Left lung (tissue), 4 donors: ENCODE measurements at regions not wholly inside any gene's neighbourhood (a gene's known extent, or its start where the extent isn't known, plus 50 kb on each side); places are given as distances from the start of the nearest gene placed in this dataset.

Experiments
- ATAC-seq: fragments of 200-7000 bp; cut with Tn5 transposase; one replicate; pipeline ENCODE4 v1.9.1; 2020; ENCODE audit warnings: moderate library complexity
- DNase-seq, 4 donors: peaks; one replicate each; pipeline ENCODE4 v3.0.0-alpha.2; 2013 to 2020
- H3K27ac ChIP-seq, 2 donors: fragments of 200-600 bp; sonication (generic) in 1 of 2; one replicate each; pipeline versions ENCODE4 v1.5.0 to v1.8.0; 2020 to 2021
- H3K27me3 ChIP-seq, 2 donors: fragments of 200-600 bp; sonication (generic) in 1 of 2; one replicate each; pipeline versions ENCODE4 v1.5.0 to v1.8.0; 2020 to 2021
- H3K36me3 ChIP-seq, 2 donors: fragments of 200-600 bp; sonication (generic) in 1 of 2; one replicate each; pipeline versions ENCODE4 v1.5.0 to v1.8.0; 2020 to 2021
- H3K4me1 ChIP-seq, 2 donors: fragments of 200-600 bp; one replicate each; pipeline ENCODE4 v1.8.0; 2021
- H3K4me3 ChIP-seq, 2 donors: fragments of 200-600 bp; sonication (generic) in 1 of 2; one replicate each; pipeline versions ENCODE4 v1.5.0 to v1.8.0; 2020 to 2021; ENCODE audit warnings: mild to moderate bottlenecking in 1 of 2
- H3K9me3 ChIP-seq, 2 donors: fragments of 200-600 bp; sonication (generic) in 1 of 2; one replicate each; pipeline versions ENCODE4 v1.5.0 to v1.8.0; 2020 to 2021
- CTCF ChIP-seq, 2 donors: fragments of 200-600 bp; sonication (generic) in 1 of 2; IDR thresholded peaks; one replicate each; pipeline versions ENCODE4 v1.5.0 to v1.8.0; 2021; ENCODE audit warnings: antibody characterized with exemption in 2 of 2
- intact Hi-C, 2 donors: fragments of 100-400 bp; cut with DNase I; formaldehyde crosslinking; loops; one replicate each; pipeline versions ENCODE4 v1.11.2 to v1.14.2; 2022
- donor health status: DM: no; HTN: yes; CAD: no.
- donor health status: DM: no; HTN: no; CAD: no.

GRCh38 chr5:104951829-104952228, 1389.2 kb upstream of the NUDT12 start:
- Histone ChIP-seq H3K4me1 (no peaks in the 10 kb centered on the region), H3K27ac (no peak overlapping the region), H3K27me3 (no peaks in the 10 kb centered on the region), H3K9me3 (peaks cover 0 to 9% of the 10 kb centered on the region in 2 donors), H3K36me3 (no peaks in the 10 kb centered on the region), H3K4me3 (no peak overlapping the region)
- intact Hi-C loops = no loop called here
- ATAC-seq (no peak), DNase-seq (no peak)
- TF ChIP-seq CTCF (IDR thresholded peaks at IDR 0.05) = no peak

- DNase-seq (no peak), ATAC-seq (no peak)
- H3K36me3 ChIP-seq = no peaks in the 10 kb centered on the region
- TF ChIP-seq CTCF (IDR thresholded peaks at IDR 0.05) = no peak
- peaks cover 0 to 9% of the 10 kb centered on the region in 2 donors for H3K9me3 ChIP-seq
- H3K27me3 ChIP-seq = no peaks in the 10 kb centered on the region
- intact Hi-C loops = no loop called here
- no peaks in the 10 kb centered on the region for H3K4me1 ChIP-seq
- no peak overlapping the region for H3K27ac ChIP-seq
- H3K4me3 ChIP-seq = no peak overlapping the region
Observed at GRCh38 chr5:104947076-104947475, 1384.5 kb upstream of the NUDT12 start.

GRCh38 chr5:104942735-104943134, 1380.1 kb upstream of the NUDT12 start:
- intact Hi-C loops = no loop called here
- no peak for DNase-seq
- no peaks in the 10 kb centered on the region for H3K4me1 ChIP-seq
- H3K27me3 ChIP-seq = no peaks in the 10 kb centered on the region
- H3K4me3 ChIP-seq = no peak overlapping the region
- no peaks in the 10 kb centered on the region for H3K9me3 ChIP-seq
- TF ChIP-seq CTCF (IDR thresholded peaks at IDR 0.05) = no peak
- ATAC-seq = no peak
- H3K36me3 ChIP-seq = no peaks in the 10 kb centered on the region
- no peak overlapping the region for H3K27ac ChIP-seq

GRCh38 chr5:104941030-104941645, 1378.5 kb upstream of the NUDT12 start:
- intact Hi-C loops = no loop called here
- Histone ChIP-seq H3K27me3 (no peaks in the 10 kb centered on the region), H3K27ac (no peak overlapping the region), H3K36me3 (no peaks in the 10 kb centered on the region), H3K4me3 (no peak overlapping the region), H3K9me3 (no peaks in the 10 kb centered on the region), H3K4me1 (no peaks in the 10 kb centered on the region)
- ATAC-seq (no peak), DNase-seq (no peak)
- TF ChIP-seq CTCF (IDR thresholded peaks at IDR 0.05) = no peak

- H3K27ac ChIP-seq = no peak overlapping the region
- H3K4me1 ChIP-seq = no peaks in the 10 kb centered on the region
- no peak for TF ChIP-seq CTCF (IDR thresholded peaks at IDR 0.05)
- DNase-seq (peak in 1 of 4 donors; percentile 2), ATAC-seq (no peak)
- no peaks in the 10 kb centered on the region for H3K27me3 ChIP-seq
- H3K36me3 ChIP-seq = no peaks in the 10 kb centered on the region
- intact Hi-C loops = no loop called here
- no peak overlapping the region for H3K4me3 ChIP-seq
- no peaks in the 10 kb centered on the region for H3K9me3 ChIP-seq
Observed at GRCh38 chr5:104937598-104937997, 1375.0 kb upstream of the NUDT12 start.
